ENCODE measurements at regions not wholly inside any gene's neighbourhood (a gene's known extent, or its start where the extent isn't known, plus 50 kb on each side); places are given as distances from the start of the nearest gene placed in this dataset.

DNA sequence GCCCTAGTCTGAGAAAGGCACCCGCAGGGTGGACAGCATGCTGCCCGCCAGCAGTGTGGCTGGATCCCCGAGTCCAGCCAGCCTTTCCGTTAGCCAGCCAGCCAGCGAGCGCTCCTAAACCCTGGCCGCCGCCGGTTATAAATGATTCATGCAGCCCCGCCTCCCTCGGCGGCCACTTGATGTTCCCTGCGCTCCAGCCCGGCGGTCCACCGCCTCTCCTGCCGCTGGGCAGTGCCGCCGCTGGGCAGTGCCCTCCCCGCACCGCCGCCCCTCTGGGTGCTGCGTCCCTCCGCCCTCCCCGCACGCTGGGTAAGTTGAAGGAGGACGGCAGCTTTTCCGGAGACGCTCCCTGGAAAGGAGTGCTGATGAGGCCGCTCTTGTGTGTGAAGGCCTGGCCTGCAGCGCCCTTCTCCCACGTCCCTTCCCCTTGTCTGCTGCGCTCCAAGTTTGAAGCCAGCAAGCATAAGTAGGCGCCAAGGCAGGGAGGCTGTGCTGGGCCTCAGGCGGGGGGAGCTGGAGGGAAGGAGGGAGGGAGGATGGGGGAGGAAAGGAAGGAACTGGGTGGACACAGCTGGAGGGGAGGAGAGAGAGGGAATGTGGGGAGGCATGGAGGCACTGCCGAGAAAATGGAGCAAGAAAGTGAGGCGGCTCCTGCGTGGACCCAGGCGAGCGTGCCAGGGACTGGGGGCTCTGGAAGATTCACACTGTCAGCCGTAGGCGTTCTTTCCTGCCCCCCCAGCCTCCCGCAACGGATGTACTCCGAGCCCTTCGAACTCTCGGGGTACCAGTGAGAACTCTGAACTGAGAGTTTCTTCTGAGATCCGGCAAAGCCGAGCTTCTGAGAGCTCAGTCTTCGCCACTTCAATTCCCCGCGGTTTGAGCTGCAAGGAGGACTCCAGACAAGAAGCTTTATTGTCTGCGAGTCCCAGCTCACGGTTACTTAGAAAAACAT is 131.9 kb downstream of the GLI2 start:
- DNase-seq, result no peak

- DNase-seq, result no peak
Observed at GRCh38 chr2:120868366-120868765, 132.7 kb downstream of the GLI2 start.

DNA sequence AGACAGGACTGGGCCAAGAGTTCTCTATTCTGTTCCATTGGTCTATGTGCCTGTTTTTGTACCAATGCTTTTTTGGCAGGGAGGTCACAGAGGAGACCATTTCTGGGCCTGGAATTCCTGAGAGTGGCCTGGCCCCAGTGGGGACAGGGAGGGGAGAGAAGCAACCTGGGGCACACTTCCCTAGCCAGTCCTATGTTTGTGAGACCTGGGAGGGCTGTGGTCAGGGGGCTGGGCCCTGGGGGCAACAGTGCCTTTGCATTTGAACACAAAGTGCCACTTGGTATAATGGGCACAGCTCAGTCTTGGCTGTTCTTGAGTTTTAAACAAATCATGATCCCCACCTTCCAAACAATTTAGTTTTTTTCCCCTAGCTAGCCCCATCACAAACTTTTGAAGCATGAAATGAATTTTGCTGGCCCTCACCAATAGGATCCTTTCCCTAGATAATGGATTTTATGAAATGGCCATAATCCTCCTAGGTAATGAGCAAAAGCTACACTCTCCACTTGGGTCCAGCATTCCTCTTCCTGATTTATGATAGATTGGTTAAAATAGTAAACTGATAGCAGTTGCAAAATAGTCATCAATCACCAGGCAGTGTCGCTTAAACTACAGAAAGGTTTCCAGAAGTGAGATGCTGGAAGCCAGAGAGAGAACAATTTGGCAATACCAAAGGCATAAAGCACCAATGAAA is 133.5 kb downstream of the GLI2 start:
- no peak for DNase-seq

DNA sequence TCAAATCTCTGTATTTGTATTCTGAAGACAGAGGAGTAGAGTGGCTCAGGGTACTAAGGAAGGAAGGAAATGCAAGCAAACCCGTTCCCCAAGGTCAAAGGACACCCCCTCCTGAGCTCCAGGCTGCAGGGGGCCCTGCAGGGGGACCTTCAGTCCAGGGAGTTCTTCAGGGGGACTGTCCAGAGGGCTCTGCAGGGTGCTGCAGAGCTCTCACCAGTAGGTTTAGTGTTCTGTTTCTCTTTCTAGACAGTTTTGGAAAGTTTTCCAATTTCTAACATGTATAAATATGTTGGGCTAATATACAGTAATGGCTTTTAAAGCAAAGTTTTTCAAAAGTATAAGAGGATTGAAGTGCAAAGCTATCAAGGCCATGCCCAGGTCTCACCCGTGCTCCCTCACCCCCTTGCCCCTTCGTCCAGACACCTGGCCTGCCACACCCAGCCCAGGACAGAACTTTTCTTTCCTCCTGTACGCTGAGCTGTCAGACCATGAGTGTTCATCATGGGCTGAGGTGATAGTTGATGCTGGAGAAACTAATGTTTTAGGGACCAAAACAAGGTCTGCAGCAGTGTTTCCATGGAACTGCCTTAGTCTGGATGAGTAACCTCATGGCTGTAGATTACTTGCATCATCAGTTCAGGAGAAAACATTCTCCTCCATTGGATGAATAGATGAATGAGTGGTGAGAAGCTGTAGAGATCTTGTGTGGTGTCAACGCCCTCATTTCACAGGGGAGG is 134.2 kb downstream of the GLI2 start:
- DNase-seq, result no peak

GRCh38 chr2:120870467-120870788 is 134.8 kb downstream of the GLI2 start:
- DNase-seq, result no peak

DNA sequence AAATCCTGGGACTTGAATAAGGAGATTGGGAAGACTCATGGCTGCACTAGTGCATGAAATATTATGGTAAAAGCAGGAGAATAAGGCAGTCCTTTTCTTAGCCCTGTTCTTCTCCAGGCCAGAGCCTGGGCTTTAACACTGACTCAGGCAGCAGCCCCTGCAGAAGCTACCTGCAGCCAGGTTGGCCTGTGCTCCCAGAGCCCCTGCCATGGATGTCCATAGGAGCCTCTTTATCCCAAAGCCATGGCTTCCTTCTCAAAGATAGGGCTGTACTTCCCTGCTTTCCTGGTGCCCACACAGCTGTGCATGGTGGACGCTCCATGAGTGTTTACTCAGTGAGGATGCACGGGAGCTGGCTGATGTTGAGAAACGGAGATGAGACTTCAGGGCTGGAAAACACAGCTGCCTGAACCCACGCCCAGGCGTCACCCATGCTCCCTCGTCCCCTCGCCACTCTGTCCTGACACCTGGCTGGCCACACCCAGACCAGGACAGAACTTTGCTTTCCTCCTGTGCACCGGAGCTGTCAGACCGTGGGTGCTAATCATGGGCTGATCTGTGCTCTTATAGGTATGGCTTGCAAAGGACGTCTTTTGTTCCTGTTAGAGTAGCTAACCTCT is 135.5 kb downstream of the GLI2 start:
- DNase-seq, result no peak

- DNase-seq, result no peak
Observed at GRCh38 chr2:120871881-120872620, 136.4 kb downstream of the GLI2 start.

DNA sequence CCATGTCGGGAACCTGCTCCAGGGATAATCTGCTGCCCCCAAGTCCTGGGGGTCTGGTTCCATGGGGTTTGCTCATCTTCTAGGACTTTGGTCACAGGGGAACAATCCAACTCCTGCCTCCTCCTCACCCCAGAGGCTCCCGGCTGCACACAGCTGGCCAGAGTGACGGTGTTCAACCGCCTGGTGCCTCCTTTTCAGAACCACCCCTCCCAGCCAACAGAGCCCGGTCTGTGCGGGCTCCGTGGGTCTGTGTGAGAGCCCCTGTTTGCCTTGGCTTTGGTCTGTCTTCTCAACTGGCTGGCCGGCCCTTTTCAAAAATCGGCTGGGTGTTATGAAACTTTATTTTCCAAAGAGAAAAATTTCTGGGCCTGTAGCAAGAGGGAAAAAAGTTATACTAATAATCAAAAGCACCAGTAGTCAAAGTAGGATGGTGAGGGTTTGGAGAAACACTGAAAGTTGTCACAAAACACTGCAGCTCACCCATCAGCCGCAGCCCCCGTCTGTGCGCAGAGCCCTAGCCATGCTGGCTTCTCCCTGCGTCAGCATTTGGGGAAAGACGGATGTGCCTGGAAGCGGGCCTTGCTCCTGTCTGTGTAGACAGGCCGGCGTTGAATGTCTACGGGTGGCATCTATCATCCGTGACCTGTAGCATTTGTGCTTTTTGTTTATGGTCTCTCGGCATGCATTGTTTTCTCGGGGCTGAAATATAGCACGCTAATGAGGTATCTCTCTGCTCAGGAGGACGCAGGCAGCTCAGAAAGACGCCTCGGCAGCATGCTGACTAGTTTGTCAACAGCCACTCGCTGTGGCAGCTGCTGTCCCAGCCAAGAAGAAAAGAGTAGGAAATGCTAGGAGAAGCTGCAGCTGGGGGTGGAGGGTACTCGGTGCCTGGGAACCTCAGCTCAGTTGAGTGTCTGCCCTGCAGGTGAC is 138.6 kb downstream of the GLI2 start:
- DNase-seq, result no peak

DNA sequence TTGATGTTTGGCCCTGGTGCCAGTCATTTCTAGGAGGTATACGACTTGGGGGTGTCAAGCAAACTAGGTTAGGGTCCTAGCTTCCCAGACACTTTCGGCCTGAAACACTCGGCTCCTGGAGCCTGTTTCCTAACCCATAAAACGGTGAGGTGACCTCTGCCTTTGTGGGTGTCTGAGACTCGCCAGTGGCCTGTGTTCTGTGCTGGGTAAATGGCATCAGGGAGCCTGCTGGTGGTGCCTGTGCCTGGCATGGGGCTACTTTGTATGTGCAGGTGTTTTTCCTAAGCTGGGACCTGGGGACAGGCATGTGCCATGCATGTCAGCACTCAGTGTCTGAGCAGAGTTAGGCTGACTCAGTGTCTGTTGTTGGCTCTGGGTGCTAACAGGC is 139.2 kb downstream of the GLI2 start:
- no peak for DNase-seq

GRCh38 chr2:120875431-120875830 is 139.8 kb downstream of the GLI2 start:
- DNase-seq, result no peak

DNA sequence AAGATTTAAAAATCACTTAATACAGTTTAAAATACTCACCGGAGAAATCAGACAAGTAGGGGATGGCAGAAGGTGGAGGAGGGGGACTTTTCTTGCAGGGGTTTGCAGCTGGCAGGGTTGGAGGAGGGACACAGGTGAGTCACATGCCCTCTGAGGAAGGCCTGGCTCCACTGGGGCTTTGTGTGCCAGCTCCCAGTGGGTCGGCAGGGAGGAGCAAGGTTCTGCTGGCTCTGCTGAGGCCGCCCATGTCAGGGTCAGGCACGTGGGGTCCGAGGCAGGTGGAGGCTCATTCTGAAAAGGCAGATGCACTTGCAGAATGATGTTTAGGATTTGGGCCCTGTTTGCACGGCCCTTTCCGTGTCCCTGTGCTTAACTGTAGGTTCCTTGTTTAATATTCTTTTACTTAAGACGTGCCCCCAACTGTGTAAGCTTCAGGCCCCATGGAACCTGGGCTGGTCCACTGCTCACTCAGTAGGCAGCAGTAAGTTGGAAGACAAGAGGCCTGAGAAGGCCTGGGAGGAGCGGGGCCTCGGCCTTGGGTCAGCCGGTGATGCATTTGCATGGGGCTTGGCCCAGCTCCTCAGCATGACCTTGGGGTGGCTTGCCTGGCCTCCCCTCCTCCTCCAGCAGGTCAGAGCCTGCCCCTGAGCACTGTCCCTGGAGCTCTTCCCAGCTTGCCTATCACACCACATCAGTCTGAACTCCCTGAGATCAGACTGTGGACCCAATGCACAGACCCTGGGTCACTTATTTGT is 141.0 kb downstream of the GLI2 start:
- no peak for DNase-seq

DNA sequence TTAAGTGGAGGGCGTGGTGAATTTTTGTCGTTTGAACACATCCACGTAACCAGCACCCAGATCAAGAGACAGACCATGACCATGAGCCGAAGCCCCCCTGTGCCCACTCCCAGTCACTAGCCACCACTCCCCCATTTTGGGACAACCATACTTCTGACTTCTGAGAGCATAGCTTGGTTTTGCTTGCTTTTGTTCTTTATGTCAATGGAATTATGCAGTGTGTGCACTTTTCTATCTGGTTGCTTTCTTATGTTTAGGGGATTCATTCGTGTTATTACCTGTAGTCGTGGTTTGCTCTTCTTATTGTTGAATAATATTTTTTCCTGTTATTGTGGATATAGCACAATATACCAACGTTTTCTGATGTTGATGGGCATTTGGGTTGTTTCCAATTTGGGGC is 141.7 kb downstream of the GLI2 start:
- no peak for DNase-seq

- no peak for DNase-seq
Observed at GRCh38 chr2:120878970-120879369, 143.3 kb downstream of the GLI2 start.

DNA sequence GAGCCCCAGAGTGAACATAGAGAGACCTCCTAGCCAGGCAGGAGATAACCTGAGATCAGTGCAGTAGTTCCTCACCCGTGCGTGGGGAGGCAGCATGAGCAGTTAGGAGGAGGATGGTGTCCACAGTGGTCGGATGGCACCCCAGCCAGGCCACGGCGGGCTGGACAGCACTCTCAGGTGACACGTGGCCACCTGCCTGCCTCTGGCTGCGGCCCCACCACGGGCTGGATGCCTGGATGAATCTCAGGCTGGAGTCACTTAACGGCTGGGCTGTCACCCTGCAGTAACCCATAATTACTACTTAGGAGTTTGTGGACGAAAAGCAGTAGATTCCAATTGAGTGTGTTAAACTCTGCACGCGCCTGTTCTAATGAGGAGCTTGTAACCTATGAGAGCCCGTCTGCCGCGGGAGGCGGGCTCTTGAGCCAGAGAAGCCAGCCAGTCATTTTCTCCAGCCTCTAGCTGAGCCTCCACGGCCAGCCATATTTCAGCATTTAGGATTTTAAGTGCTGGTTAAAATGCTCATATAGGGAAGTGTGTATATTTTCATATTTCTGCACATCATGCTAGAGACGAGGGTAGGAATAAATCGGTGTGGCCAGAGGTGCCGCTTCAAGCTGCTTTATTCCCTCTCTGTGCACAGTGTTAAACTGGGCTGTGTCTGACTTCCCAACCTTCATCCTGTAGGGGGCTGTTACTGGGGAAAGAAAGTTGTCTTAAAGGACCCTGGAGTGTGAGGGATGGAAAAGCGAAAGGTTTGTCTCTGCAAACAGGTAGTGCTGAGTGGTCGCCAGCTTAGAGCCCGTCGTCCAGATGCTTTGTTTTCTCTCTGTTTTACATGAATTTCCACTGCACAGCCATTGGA is 144.0 kb downstream of the GLI2 start:
- no peak for DNase-seq

DNA sequence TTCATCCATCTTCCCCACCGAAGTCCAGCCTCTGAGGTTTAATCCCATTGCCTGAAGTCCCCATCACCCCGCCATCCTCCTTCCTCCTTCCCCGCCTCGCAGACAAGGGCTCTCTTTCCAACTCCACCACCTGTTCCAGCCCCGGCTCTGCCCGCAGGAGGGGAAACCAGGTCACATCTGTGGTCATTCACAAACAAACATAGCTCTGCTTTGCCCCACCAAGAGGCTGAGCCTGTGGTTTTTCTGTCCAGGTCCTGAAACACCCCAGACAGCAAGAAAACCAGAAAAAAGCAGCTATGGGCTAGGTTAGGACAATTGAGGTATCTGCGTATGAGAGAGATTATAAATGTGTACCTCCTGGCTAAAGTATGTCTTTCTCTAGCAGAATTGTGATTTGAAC is 144.7 kb downstream of the GLI2 start:
- no peak for DNase-seq

- DNase-seq, result no peak
Observed at GRCh38 chr2:120881981-120882788, 146.5 kb downstream of the GLI2 start.

DNA sequence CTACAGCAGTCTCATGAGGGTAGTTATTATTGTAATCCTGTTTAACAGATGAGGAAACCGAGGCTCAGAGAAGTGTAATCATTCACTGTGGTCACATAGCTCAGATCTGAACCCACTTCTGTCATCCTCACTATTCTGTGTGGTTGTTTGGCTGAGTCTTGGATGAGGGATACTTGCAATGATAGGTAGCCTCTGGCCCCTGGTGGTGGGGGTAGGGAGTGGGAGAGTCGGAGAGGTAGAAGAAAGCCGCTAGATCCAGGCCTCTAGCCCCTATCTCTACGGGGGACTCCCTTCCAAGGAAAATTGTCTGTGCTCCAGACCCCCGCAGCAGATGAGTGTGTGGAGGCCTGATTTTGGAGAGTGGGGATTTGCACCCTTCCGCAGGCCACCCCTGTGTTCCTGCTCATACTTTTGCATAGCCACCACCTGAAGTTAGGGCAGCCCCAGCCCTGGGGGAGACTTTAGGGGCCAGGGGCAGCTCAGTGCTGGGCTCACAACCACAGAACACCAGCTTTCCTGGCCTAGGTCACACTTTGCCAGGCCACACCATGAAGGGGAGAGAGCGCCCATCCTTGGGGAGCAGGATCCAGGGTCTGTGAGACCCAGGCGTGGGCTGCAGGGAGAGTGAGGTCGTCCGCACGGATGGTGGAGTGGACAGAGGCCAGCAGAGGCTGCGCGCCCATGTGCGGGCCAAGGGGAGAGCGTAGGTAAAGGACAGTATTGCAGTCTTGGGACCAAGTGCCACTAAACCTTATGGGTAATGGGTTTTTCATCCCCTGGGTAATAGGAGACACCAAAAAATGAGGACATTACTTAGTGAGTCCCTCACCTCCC is 148.2 kb downstream of the GLI2 start:
- DNase-seq, result no peak

Data from activated CD4-positive, CD25-positive, alpha-beta regulatory T cell treated with anti-CD3 and anti-CD28 coated beads, Interleukin-2, amount 50 U/mL, for 72 hours (primary cell).